ENCODE measurements at regions not wholly inside any gene's neighbourhood (a gene's known extent, or its start where the extent isn't known, plus 50 kb on each side); places are given as distances from the start of the nearest gene placed in this dataset.

DNA sequence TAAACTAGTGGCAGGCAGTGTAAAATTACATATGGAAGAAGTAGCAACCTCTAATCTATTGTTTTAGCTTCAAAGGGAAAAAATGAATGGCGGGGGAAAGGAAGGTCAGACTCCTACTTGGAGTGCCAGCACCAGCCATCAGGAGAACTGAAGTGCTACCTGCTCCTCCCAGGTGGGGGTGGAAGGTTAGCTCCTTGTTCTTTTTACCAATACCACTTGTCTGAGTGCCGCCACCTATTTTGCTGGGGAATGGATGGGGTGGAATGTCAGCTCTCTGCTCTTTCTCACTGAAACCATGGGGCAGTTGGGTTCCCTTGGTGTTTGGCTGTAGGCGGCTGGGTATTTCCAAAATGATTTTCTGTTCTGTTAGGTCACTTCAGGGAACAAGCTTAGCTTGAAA is 428.7 kb upstream of the EPHA3 start (continued):
- TF ChIP-seq, protein P1, sequence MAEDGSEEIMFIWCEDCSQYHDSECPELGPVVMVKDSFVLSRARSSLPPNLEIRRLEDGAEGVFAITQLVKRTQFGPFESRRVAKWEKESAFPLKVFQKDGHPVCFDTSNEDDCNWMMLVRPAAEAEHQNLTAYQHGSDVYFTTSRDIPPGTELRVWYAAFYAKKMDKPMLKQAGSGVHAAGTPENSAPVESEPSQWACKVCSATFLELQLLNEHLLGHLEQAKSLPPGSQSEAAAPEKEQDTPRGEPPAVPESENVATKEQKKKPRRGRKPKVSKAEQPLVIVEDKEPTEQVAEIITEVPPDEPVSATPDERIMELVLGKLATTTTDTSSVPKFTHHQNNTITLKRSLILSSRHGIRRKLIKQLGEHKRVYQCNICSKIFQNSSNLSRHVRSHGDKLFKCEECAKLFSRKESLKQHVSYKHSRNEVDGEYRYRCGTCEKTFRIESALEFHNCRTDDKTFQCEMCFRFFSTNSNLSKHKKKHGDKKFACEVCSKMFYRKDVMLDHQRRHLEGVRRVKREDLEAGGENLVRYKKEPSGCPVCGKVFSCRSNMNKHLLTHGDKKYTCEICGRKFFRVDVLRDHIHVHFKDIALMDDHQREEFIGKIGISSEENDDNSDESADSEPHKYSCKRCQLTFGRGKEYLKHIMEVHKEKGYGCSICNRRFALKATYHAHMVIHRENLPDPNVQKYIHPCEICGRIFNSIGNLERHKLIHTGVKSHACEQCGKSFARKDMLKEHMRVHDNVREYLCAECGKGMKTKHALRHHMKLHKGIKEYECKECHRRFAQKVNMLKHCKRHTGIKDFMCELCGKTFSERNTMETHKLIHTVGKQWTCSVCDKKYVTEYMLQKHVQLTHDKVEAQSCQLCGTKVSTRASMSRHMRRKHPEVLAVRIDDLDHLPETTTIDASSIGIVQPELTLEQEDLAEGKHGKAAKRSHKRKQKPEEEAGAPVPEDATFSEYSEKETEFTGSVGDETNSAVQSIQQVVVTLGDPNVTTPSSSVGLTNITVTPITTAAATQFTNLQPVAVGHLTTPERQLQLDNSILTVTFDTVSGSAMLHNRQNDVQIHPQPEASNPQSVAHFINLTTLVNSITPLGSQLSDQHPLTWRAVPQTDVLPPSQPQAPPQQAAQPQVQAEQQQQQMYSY (CRISPR knock-in tag; IDR thresholded peaks at IDR 0.05): no peak
- no peak for TF ChIP-seq JUND (IDR thresholded peaks at IDR 0.05; ENCODE audit: low read depth, low read length)
- TF ChIP-seq, protein P2, sequence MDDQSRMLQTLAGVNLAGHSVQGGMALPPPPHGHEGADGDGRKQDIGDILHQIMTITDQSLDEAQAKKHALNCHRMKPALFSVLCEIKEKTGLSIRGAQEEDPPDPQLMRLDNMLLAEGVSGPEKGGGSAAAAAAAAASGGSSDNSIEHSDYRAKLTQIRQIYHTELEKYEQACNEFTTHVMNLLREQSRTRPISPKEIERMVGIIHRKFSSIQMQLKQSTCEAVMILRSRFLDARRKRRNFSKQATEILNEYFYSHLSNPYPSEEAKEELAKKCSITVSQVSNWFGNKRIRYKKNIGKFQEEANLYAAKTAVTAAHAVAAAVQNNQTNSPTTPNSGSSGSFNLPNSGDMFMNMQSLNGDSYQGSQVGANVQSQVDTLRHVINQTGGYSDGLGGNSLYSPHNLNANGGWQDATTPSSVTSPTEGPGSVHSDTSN (IDR thresholded peaks at IDR 0.05; ENCODE audit: insufficient replicate concordance, low read depth, low read length): no peak

DNA sequence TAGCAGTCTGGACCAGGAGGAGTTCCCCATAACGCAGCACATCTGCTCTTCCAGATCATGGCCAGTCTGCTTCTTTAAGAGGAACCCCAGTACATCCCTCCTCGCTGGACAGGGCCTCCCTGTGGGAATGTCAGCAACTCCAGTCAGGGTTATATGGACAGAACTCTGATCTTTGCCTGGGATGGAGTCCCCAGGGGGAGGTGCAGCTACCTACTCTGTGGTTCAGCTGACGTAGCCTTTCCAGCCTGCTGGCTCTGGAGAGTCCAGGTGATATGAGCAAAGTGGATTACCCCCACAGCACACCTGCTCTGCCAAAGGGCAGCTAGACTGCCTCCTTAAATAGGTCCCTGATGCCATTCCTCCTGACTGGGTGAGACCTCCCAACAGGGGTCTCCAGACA is 417.1 kb upstream of the EPHA3 start:
- no peak overlapping the region for H3K4me3 ChIP-seq
- H3K27ac ChIP-seq (ENCODE audit: control insufficient read depth, insufficient read depth): no peak overlapping the region
- in situ Hi-C loops (cut with MboI): no loop called here
- ChIA-PET POLR2A (no interaction called here), CTCF (no interaction called here), SMC1A (ENCODE audit: uncharacterized antibody, unreplicated experiment) (no interaction called here), RAD21 (ENCODE audit: unreplicated experiment) (no interaction called here)
- H3K79me2 ChIP-seq (ENCODE audit: control insufficient read depth, insufficient read depth, low read length): no peaks in the 10 kb centered on the region
- intact Hi-C loops (cut with micrococcal nuclease; ENCODE audit: unreplicated experiment): no loop called here
- no peaks in the 10 kb centered on the region for H3K27me3 ChIP-seq (replicated peaks in 1 of 2; ENCODE audit: control insufficient read depth in 2 of 2, insufficient read depth in 2 of 2, low read length in 1 of 2)
- FAIRE-seq (no peak), ATAC-seq (no peak), DNase-seq (ENCODE audit: low read depth, low spot score) (no peak)
- H3K9me3 ChIP-seq (replicated peaks; ENCODE audit: control insufficient read depth, insufficient read depth, low read length): no peaks in the 10 kb centered on the region
- H3K4me1 ChIP-seq (ENCODE audit: control insufficient read depth, insufficient read depth, low read length): no peaks in the 10 kb centered on the region
- no peaks in the 10 kb centered on the region for H3K36me3 ChIP-seq (ENCODE audit: control insufficient read depth in 2 of 2, insufficient read depth in 2 of 2, low read length in 1 of 2)
- H4K20me1 ChIP-seq (ENCODE audit: control insufficient read depth, insufficient read depth): no peaks in the 10 kb centered on the region
- 16% methylated on average over 3 of the region's 3 CpGs for WGBS (ENCODE audit: insufficient coverage, insufficient replicate concordance, low lambda C conversion rate, missing lambda C conversion rate)
- no peak overlapping the region for H3K9ac ChIP-seq (ENCODE audit: control insufficient read depth, insufficient read depth, low read length)
- no peak overlapping the region for H3K4me2 ChIP-seq (ENCODE audit: control insufficient read depth, insufficient read depth)
- BruUV-seq (replicated peaks): no TSS peak
- no peak overlapping the region for H2AFZ ChIP-seq (ENCODE audit: control insufficient read depth, low read depth, low read length)
- TF ChIP-seq KDM1A (IDR thresholded peaks at IDR 0.05; ENCODE audit: borderline replicate concordance) (no peak), NR2C1 (IDR thresholded peaks at IDR 0.05) (no peak), MTA3 (IDR thresholded peaks at IDR 0.05; ENCODE audit: borderline replicate concordance, low read length) (no peak), RBBP5 (conservative IDR thresholded peaks at IDR 0.05) (no peak), ATF7 (IDR thresholded peaks at IDR 0.05; ENCODE audit: low read depth) (no peak), RCOR1 (conservative IDR thresholded peaks at IDR 0.05; ENCODE audit: low read depth, low read length) (no peak)
- TF ChIP-seq, protein P3, sequence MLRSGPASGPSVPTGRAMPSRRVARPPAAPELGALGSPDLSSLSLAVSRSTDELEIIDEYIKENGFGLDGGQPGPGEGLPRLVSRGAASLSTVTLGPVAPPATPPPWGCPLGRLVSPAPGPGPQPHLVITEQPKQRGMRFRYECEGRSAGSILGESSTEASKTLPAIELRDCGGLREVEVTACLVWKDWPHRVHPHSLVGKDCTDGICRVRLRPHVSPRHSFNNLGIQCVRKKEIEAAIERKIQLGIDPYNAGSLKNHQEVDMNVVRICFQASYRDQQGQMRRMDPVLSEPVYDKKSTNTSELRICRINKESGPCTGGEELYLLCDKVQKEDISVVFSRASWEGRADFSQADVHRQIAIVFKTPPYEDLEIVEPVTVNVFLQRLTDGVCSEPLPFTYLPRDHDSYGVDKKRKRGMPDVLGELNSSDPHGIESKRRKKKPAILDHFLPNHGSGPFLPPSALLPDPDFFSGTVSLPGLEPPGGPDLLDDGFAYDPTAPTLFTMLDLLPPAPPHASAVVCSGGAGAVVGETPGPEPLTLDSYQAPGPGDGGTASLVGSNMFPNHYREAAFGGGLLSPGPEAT (IDR thresholded peaks at IDR 0.05; ENCODE audit: low read depth): no peak
- TF ChIP-seq, protein P4, sequence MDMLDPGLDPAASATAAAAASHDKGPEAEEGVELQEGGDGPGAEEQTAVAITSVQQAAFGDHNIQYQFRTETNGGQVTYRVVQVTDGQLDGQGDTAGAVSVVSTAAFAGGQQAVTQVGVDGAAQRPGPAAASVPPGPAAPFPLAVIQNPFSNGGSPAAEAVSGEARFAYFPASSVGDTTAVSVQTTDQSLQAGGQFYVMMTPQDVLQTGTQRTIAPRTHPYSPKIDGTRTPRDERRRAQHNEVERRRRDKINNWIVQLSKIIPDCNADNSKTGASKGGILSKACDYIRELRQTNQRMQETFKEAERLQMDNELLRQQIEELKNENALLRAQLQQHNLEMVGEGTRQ (IDR thresholded peaks at IDR 0.05; ENCODE audit: borderline replicate concordance, low read depth, low read length): no peak
- TF ChIP-seq, protein P5, sequence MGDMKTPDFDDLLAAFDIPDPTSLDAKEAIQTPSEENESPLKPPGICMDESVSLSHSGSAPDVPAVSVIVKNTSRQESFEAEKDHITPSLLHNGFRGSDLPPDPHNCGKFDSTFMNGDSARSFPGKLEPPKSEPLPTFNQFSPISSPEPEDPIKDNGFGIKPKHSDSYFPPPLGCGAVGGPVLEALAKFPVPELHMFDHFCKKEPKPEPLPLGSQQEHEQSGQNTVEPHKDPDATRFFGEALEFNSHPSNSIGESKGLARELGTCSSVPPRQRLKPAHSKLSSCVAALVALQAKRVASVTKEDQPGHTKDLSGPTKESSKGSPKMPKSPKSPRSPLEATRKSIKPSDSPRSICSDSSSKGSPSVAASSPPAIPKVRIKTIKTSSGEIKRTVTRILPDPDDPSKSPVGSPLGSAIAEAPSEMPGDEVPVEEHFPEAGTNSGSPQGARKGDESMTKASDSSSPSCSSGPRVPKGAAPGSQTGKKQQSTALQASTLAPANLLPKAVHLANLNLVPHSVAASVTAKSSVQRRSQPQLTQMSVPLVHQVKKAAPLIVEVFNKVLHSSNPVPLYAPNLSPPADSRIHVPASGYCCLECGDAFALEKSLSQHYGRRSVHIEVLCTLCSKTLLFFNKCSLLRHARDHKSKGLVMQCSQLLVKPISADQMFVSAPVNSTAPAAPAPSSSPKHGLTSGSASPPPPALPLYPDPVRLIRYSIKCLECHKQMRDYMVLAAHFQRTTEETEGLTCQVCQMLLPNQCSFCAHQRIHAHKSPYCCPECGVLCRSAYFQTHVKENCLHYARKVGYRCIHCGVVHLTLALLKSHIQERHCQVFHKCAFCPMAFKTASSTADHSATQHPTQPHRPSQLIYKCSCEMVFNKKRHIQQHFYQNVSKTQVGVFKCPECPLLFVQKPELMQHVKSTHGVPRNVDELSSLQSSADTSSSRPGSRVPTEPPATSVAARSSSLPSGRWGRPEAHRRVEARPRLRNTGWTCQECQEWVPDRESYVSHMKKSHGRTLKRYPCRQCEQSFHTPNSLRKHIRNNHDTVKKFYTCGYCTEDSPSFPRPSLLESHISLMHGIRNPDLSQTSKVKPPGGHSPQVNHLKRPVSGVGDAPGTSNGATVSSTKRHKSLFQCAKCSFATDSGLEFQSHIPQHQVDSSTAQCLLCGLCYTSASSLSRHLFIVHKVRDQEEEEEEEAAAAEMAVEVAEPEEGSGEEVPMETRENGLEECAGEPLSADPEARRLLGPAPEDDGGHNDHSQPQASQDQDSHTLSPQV (IDR thresholded peaks at IDR 0.05): no peak

All from GM12878 (cell line).